ENCODE measurements at regions not wholly inside any gene's neighbourhood (a gene's known extent, or its start where the extent isn't known, plus 50 kb on each side); places are given as distances from the start of the nearest gene placed in this dataset.

GRCh38 chr5:73267766-73268435, 94.9 kb downstream of the TMEM174 start:
- Histone ChIP-seq H3K9me3 (ENCODE audit: control insufficient read depth, low read length) (no peaks in the 10 kb centered on the region), H3K27me3 (ENCODE audit: control insufficient read depth, insufficient read depth) (peaks cover 3% of the 10 kb centered on the region), H3K4me3 (ENCODE audit: low read length) (no peak overlapping the region), H3K27ac (ENCODE audit: low read length) (no peak overlapping the region), H3K4me1 (ENCODE audit: control insufficient read depth, insufficient read depth, low read length) (no peaks in the 10 kb centered on the region)
- 80% methylated on average over 8 of the region's 8 CpGs for WGBS
- ATAC-seq: no peak
- intact Hi-C loops (cut with DNase I): no loop called here
- no peak for DNase-seq

GRCh38 chr5:73266925-73267765, 94.2 kb downstream of the TMEM174 start:
- WGBS: 72% methylated on average over 18 of the region's 18 CpGs
- Histone ChIP-seq H3K9me3 (ENCODE audit: control insufficient read depth, low read length) (no peaks in the 10 kb centered on the region), H3K4me1 (ENCODE audit: control insufficient read depth, insufficient read depth, low read length) (no peaks in the 10 kb centered on the region), H3K27me3 (ENCODE audit: control insufficient read depth, insufficient read depth) (peaks cover 3% of the 10 kb centered on the region), H3K27ac (ENCODE audit: low read length) (no peak overlapping the region), H3K4me3 (ENCODE audit: low read length) (no peak overlapping the region)
- intact Hi-C loops (cut with DNase I): no loop called here
- ATAC-seq (no peak), DNase-seq (no peak)

DNA sequence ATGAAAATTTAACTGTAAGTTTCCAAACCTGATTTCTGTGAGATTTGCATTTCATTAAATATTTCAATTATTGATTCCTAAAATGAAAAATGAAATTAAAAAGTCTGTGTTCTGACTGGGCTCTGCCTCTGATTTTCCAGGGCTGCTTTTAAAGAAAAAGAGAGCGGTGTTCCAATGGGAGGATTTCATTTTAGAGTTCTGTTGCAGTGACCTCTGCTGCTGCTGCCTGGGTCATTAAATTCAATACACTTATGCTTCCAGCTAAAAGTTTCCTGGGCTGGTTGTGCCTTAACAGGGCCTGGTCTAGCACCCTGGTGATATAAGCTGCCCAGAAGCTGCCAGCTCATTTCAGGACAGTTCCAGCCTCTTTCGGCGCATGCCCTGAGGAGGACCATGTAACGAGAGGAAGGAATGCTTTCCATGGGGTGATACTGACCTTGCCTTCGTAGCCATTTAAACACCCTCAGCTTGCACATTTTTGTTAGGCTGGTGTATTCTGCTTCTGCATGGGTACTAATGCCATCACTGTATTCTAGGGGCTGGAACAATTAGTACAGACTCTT, 93.3 kb downstream of the TMEM174 start:
- Histone ChIP-seq H3K4me1 (ENCODE audit: control insufficient read depth, insufficient read depth, low read length) (no peaks in the 10 kb centered on the region), H3K9me3 (ENCODE audit: control insufficient read depth, low read length) (no peaks in the 10 kb centered on the region), H3K27ac (ENCODE audit: low read length) (no peak overlapping the region), H3K27me3 (ENCODE audit: control insufficient read depth, insufficient read depth) (peaks cover 1% of the 10 kb centered on the region), H3K4me3 (ENCODE audit: low read length) (no peak overlapping the region)
- 91% methylated on average over 5 of the region's 5 CpGs for WGBS
- DNase-seq (no peak), ATAC-seq (no peak)
- intact Hi-C loops (cut with DNase I): no loop called here

GRCh38 chr5:73265641-73266040, 92.6 kb downstream of the TMEM174 start:
- H3K4me1 ChIP-seq (ENCODE audit: control insufficient read depth, insufficient read depth, low read length): no peaks in the 10 kb centered on the region
- no peaks in the 10 kb centered on the region for H3K9me3 ChIP-seq (ENCODE audit: control insufficient read depth, low read length)
- ATAC-seq (no peak), DNase-seq (no peak)
- H3K27ac ChIP-seq (ENCODE audit: low read length): no peak overlapping the region
- no peak overlapping the region for H3K4me3 ChIP-seq (ENCODE audit: low read length)
- no peaks in the 10 kb centered on the region for H3K27me3 ChIP-seq (ENCODE audit: control insufficient read depth, insufficient read depth)
- WGBS: 53% methylated on average over 3 of the region's 3 CpGs
- intact Hi-C loops (cut with DNase I): no loop called here

DNA sequence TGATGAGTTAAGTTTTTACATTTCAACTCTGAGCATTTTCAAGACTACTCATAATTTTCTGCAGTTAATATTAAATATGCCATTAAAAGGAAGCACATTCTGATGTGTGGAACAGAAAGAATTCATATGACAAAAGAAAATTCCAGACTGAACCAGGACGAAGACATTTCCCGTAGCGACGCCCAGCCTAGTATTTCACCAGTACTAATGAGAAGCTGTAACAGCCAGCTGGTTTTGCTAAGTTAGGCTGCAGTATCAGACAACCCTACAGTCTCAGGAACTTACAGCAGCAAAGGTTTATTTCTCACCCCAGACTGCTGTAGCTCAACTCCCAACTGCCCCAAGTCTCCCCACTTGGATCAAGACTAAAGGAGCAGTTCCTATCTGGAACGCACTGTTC, 91.6 kb downstream of the TMEM174 start:
- Histone ChIP-seq H3K27ac (ENCODE audit: low read length) (no peak overlapping the region), H3K4me1 (ENCODE audit: control insufficient read depth, insufficient read depth, low read length) (no peaks in the 10 kb centered on the region), H3K4me3 (ENCODE audit: low read length) (no peak overlapping the region), H3K27me3 (ENCODE audit: control insufficient read depth, insufficient read depth) (no peaks in the 10 kb centered on the region), H3K9me3 (ENCODE audit: control insufficient read depth, low read length) (no peaks in the 10 kb centered on the region)
- 70% methylated on average over 5 of the region's 5 CpGs for WGBS
- ATAC-seq: no peak
- no peak for DNase-seq
- intact Hi-C loops (cut with DNase I): no loop called here

GRCh38 chr5:73263001-73263710, 90.2 kb downstream of the TMEM174 start:
- H3K4me3 ChIP-seq (ENCODE audit: low read length): no peak overlapping the region
- H3K27ac ChIP-seq (ENCODE audit: low read length): no peak overlapping the region
- H3K4me1 ChIP-seq (ENCODE audit: control insufficient read depth, insufficient read depth, low read length): no peaks in the 10 kb centered on the region
- intact Hi-C loops (cut with DNase I): no loop called here
- ATAC-seq (no peak), DNase-seq (no peak)
- H3K27me3 ChIP-seq (ENCODE audit: control insufficient read depth, insufficient read depth): no peaks in the 10 kb centered on the region
- H3K9me3 ChIP-seq (ENCODE audit: control insufficient read depth, low read length): no peaks in the 10 kb centered on the region

DNA sequence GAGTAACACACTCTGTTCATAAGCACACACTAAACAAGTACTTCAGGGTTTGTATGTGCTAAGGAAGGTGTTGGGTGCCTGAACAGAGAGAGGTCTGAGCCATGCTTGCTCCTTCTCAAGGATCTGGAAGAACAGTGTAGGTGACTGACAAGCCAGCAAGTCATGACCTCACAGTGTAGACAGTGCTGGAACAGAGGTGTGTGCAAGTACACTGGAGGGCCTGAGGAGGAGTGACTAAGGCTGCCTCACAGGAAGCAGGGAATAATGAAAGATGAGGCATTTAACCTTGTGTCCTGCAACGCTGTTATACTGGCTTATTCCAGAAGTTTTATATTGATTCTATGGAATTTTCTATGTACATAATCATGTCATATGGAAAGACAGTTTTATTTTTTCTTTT, 83.9 kb downstream of the TMEM174 start:
- no peaks in the 10 kb centered on the region for H3K4me1 ChIP-seq (ENCODE audit: control insufficient read depth, insufficient read depth, low read length)
- no peak overlapping the region for H3K4me3 ChIP-seq (ENCODE audit: low read length)
- ATAC-seq: no peak
- intact Hi-C loops (cut with DNase I): no loop called here
- H3K27ac ChIP-seq (ENCODE audit: low read length): no peak overlapping the region
- H3K9me3 ChIP-seq (ENCODE audit: control insufficient read depth, low read length): peaks cover 2% of the 10 kb centered on the region
- WGBS: 80% methylated on average over 1 of the region's 1 CpG
- no peaks in the 10 kb centered on the region for H3K27me3 ChIP-seq (ENCODE audit: control insufficient read depth, insufficient read depth)
- no peak for DNase-seq

DNA sequence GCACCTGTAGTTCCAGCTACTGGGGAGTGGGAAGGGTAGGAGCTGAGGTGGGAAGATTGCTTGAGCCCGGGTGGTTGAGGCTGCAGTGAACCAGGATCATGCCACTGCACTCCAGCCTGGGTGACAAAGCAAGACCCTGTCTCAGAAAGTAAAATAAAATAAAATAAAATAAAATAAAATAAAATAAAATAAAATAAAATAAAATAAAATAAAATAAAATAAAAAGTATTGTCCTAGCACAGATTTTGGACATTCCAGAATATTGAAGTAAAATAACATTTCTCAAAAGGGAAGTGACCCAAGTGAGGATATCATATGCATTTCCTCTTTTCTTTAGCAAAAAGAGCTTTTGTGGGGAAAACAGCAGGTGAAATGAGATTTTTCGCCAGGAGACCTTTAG, 83.5 kb downstream of the TMEM174 start:
- Histone ChIP-seq H3K27ac (ENCODE audit: low read length) (no peak overlapping the region), H3K4me3 (ENCODE audit: low read length) (no peak overlapping the region), H3K9me3 (ENCODE audit: control insufficient read depth, low read length) (peaks cover 2% of the 10 kb centered on the region), H3K4me1 (ENCODE audit: control insufficient read depth, insufficient read depth, low read length) (no peaks in the 10 kb centered on the region), H3K27me3 (ENCODE audit: control insufficient read depth, insufficient read depth) (no peaks in the 10 kb centered on the region)
- DNase-seq: no peak
- intact Hi-C loops (cut with DNase I): no loop called here
- WGBS: 77% methylated on average over 2 of the region's 2 CpGs
- no peak for ATAC-seq

DNA sequence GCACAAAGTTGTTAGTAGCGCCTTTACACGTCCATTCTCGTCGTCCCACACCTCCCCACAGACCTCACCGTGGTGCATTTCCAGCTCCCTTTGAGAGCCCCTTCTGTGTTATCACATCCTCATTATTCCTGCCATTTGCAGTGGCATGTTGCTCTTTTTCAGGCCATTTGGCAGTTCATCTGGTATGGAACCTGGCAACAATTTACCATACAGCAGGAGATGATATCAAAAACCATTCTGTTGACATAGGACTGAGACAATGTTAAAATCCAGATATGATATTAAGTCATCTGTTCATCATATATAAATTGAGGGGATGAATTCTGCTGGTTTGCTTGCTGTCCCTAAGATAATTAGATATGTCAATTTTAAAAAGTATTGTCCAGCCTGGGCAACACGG, 83.0 kb downstream of the TMEM174 start:
- Histone ChIP-seq H3K4me1 (ENCODE audit: control insufficient read depth, insufficient read depth, low read length) (no peaks in the 10 kb centered on the region), H3K4me3 (ENCODE audit: low read length) (no peak overlapping the region), H3K9me3 (ENCODE audit: control insufficient read depth, low read length) (peaks cover 2% of the 10 kb centered on the region), H3K27ac (ENCODE audit: low read length) (no peak overlapping the region), H3K27me3 (ENCODE audit: control insufficient read depth, insufficient read depth) (no peaks in the 10 kb centered on the region)
- ATAC-seq: no peak
- no peak for DNase-seq
- 42% methylated on average over 6 of the region's 6 CpGs for WGBS
- intact Hi-C loops (cut with DNase I): no loop called here

DNA sequence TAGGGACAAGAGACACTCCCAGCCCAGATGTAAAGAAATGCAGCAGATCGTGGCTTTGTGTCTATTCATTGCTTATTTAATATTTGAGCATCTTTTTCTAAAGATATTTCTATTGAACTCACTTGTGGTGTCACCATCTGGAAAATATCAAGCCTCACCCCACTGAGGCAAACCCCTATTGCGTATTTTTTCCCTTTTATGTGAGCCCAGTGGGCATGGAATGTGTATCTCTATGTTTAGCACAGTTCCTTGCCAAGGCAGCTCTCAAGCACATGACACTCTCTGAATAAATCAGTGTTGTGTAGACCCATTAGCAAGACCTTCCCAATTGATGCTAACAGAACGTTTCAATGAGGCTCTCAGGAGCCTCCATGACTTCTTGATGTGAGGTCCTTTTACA, 81.6 kb downstream of the TMEM174 start:
- Histone ChIP-seq H3K9me3 (ENCODE audit: control insufficient read depth, low read length) (peaks cover 2% of the 10 kb centered on the region), H3K27ac (ENCODE audit: low read length) (no peak overlapping the region), H3K4me3 (ENCODE audit: low read length) (no peak overlapping the region), H3K4me1 (ENCODE audit: control insufficient read depth, insufficient read depth, low read length) (no peaks in the 10 kb centered on the region), H3K27me3 (ENCODE audit: control insufficient read depth, insufficient read depth) (no peaks in the 10 kb centered on the region)
- no peak for DNase-seq
- intact Hi-C loops (cut with DNase I): no loop called here
- 36% methylated on average over 3 of the region's 3 CpGs for WGBS
- ATAC-seq: no peak

GRCh38 chr5:73253047-73253660, 80.2 kb downstream of the TMEM174 start:
- peaks cover 2% of the 10 kb centered on the region for H3K9me3 ChIP-seq (ENCODE audit: control insufficient read depth, low read length)
- no peak overlapping the region for H3K27ac ChIP-seq (ENCODE audit: low read length)
- DNase-seq (no peak), ATAC-seq (no peak)
- no peaks in the 10 kb centered on the region for H3K27me3 ChIP-seq (ENCODE audit: control insufficient read depth, insufficient read depth)
- H3K4me3 ChIP-seq (ENCODE audit: low read length): no peak overlapping the region
- 87% methylated on average over 3 of the region's 3 CpGs for WGBS
- intact Hi-C loops (cut with DNase I): no loop called here
- H3K4me1 ChIP-seq (ENCODE audit: control insufficient read depth, insufficient read depth, low read length): no peaks in the 10 kb centered on the region

All from right cardiac atrium (tissue), 5 donors.